ENCODE measurements at regions not wholly inside any gene's neighbourhood (a gene's known extent, or its start where the extent isn't known, plus 50 kb on each side); places are given as distances from the start of the nearest gene placed in this dataset.

DNA sequence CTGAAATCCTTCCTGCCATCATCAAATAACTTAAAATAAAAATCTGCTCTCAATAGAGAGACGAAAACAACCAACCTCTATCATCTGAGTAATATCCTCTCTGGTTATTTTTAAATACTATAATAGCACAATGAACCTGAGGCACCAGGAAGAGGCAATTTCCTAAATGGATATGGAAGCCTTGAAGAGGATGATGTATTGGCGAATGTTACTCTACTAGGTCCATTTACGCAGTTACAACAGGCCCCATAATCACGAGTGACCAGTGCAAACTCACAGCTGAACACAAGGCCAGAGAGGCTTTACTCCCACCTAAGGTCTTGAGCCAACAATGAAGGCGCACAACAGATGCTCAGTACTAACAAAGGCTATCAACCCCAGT, 678.8 kb upstream of the NR3C2 start:
- TF ChIP-seq CTCF (IDR thresholded peaks at IDR 0.05; ENCODE audit: insufficient read depth, low read length, poor library complexity, severe bottlenecking) (no peak), EZH2phosphoT487 (conservative IDR thresholded peaks at IDR 0.05; ENCODE audit: low read length) (no peak)
